ENCODE measurements at regions not wholly inside any gene's neighbourhood (a gene's known extent, or its start where the extent isn't known, plus 50 kb on each side); places are given as distances from the start of the nearest gene placed in this dataset.

DNA sequence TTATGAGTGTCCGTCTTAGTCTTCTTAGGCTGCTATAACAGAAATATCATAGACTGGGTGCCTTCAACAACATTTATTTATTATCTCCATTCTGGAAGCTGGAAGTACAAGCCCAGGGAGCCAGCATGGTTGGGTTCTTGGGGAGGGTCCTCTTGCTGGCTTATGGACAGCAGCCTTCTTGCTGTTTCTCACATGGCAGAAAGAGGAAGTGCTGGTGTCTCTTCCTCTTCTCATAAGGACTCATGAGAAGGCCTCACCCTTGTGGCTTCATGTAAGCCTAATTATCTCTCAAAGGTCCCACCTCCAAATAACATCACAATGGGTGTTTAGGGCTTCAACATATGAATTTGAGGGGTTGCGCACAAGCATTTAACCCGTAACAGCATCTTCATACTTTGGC, 207.0 kb upstream of the COX10 start:
- intact Hi-C loops (cut with DNase I; ENCODE audit: low total_unique reads), result no loop called here
- H3K36me3 ChIP-seq, result no peaks in the 10 kb centered on the region
- no peaks in the 10 kb centered on the region for H3K9me3 ChIP-seq
- H3K27ac ChIP-seq, result no peak overlapping the region
- no peaks in the 10 kb centered on the region for H3K27me3 ChIP-seq
- TF ChIP-seq POLR2AphosphoS5 (IDR thresholded peaks at IDR 0.05) (no peak), POLR2A (IDR thresholded peaks at IDR 0.05) (no peak), CTCF (IDR thresholded peaks at IDR 0.05) (no peak)
- no peaks in the 10 kb centered on the region for H3K4me1 ChIP-seq
- no peak for DNase-seq (ENCODE audit: low spot score in 2 of 2)
- H3K4me3 ChIP-seq, result no peak overlapping the region

DNA sequence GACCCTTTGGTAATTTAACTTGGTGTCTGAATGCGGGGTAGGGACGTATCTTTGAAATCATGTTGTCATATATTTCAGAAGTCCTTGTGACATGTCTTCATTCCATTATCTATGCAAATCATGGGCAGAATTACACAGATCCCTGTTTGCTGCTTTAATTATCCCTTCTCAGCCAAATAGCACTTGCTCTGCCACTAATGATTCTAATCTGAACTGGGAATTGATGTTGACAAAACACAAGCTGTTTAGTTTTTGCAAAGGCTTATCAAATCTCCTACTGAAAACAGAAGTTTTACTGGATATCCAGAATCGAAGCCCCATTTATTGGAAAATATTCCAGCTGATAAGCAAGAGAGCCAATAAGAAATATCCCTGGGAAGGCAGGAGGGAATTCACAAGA, 205.9 kb upstream of the COX10 start:
- intact Hi-C loops (cut with DNase I; ENCODE audit: low total_unique reads), result no loop called here
- no peaks in the 10 kb centered on the region for H3K27me3 ChIP-seq

GRCh38 chr17:13864521-13864920, 204.8 kb upstream of the COX10 start:
- no peak for DNase-seq (ENCODE audit: low spot score in 2 of 2)
- Histone ChIP-seq H3K27me3 (no peaks in the 10 kb centered on the region), H3K27ac (no peak overlapping the region), H3K4me1 (no peaks in the 10 kb centered on the region), H3K4me3 (no peak overlapping the region), H3K36me3 (no peaks in the 10 kb centered on the region), H3K9me3 (no peaks in the 10 kb centered on the region)
- intact Hi-C loops (cut with DNase I; ENCODE audit: low total_unique reads), result loop anchor here (1.0 kb wide), 1 partner anchor 11 kb away; no protein-coding TSS in a partner anchor
- TF ChIP-seq CTCF (IDR thresholded peaks at IDR 0.05) (no peak), POLR2AphosphoS5 (IDR thresholded peaks at IDR 0.05) (no peak), POLR2A (IDR thresholded peaks at IDR 0.05) (no peak)

More for the DNA sequence above, 205.9 kb upstream of the COX10 start:
- Histone ChIP-seq H3K27ac (no peak overlapping the region), H3K36me3 (no peaks in the 10 kb centered on the region), H3K4me3 (no peak overlapping the region), H3K4me1 (no peaks in the 10 kb centered on the region), H3K9me3 (no peaks in the 10 kb centered on the region)
- no peak for TF ChIP-seq CTCF (IDR thresholded peaks at IDR 0.05)
- TF ChIP-seq POLR2A (IDR thresholded peaks at IDR 0.05), result no peak
- no peak for TF ChIP-seq POLR2AphosphoS5 (IDR thresholded peaks at IDR 0.05)
- no peak for DNase-seq (ENCODE audit: low spot score in 2 of 2)

DNA sequence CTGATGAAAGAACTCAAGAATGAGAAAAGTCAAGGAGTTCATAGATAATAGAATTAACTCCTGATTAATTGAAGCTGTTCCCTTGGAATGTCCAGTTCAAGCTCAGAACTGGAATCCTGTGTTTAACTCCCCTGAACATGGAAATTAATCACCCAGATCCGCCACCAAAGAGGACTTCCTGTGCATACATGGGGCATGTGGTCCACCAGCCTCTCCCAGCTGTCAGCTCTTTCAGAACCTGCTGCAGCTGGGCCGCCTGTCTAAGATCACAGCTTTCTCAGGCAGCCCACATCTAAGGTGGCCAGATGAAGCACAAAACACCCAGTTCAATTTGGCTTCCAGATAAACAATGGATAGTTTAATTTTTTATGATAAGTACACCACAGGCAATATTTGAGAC, 203.7 kb upstream of the COX10 start:
- no peak for TF ChIP-seq CTCF (IDR thresholded peaks at IDR 0.05)
- TF ChIP-seq POLR2A (IDR thresholded peaks at IDR 0.05), result no peak
- no peak for TF ChIP-seq POLR2AphosphoS5 (IDR thresholded peaks at IDR 0.05)
- no peak overlapping the region for H3K27ac ChIP-seq
- no peak overlapping the region for H3K4me3 ChIP-seq
- intact Hi-C loops (cut with DNase I; ENCODE audit: low total_unique reads), result no loop called here
- DNase-seq (ENCODE audit: low spot score in 2 of 2), result no peak
- H3K27me3 ChIP-seq, result no peaks in the 10 kb centered on the region
- H3K9me3 ChIP-seq, result no peaks in the 10 kb centered on the region
- no peaks in the 10 kb centered on the region for H3K36me3 ChIP-seq
- H3K4me1 ChIP-seq, result no peaks in the 10 kb centered on the region

- no peak for TF ChIP-seq POLR2AphosphoS5 (IDR thresholded peaks at IDR 0.05)
- no peak for TF ChIP-seq CTCF (IDR thresholded peaks at IDR 0.05)
- TF ChIP-seq POLR2A (IDR thresholded peaks at IDR 0.05), result no peak
- Histone ChIP-seq H3K36me3 (no peaks in the 10 kb centered on the region), H3K4me3 (no peak overlapping the region), H3K27ac (no peak overlapping the region), H3K4me1 (no peaks in the 10 kb centered on the region), H3K9me3 (no peaks in the 10 kb centered on the region), H3K27me3 (no peaks in the 10 kb centered on the region)
- no peak for DNase-seq (ENCODE audit: low spot score in 2 of 2)
- intact Hi-C loops (cut with DNase I; ENCODE audit: low total_unique reads), result no loop called here
These were observed 199.9 kb upstream of the COX10 start for GRCh38 chr17:13869331-13869940.
